Omental fat pad (tissue), 3 donors: ENCODE measurements at regions not wholly inside any gene's neighbourhood (a gene's known extent, or its start where the extent isn't known, plus 50 kb on each side); places are given as distances from the start of the nearest gene placed in this dataset.
"Not testable (repeated sequence)": the region's sequence is repeated elsewhere in the genome, so short reads cannot be mapped to it uniquely, and the experiment has no call there.

ENCODE experiments used
- ATAC-seq: fragments of 150-250 bp; one replicate; pipeline ENCODE4 v1.9.1; 2016; ENCODE audit warnings: mild to moderate bottlenecking, moderate library complexity; ENCODE audit not compliant: low FRiP score
- DNase-seq: peaks from one replicate; pipeline ENCODE4 v3.0.0-alpha.2; 2019; ENCODE audit warnings: low spot score
- TF ChIP-seq, protein P1 (sequence below), 3 donors: fragments of 450-650 bp; IDR thresholded peaks; one replicate each; pipeline ENCODE4 v1.5.1; 2016 to 2017; ENCODE audit warnings: antibody characterized with exemption in 3 of 3, mild to moderate bottlenecking in 3 of 3, moderate library complexity in 2 of 3

DNA sequence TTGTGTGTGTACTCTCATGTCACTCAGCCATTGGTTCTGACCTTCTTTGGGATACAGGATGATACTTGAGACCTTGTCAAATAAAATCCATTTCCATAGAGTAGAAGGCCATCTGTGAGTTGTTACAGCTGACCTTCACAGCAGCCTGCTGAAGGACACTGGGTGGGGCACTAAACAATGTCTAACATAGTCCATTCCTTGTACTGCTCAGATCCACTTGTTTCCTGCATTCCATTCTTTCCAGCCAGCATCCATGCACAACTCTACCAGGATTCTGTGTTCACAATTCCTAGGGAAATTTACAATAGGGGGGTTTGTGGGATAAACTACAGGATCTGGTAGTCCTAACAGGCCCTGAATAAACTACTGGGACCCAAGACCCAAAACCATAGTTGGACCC lies 286.4 kb downstream of the RASEF start:
- DNase-seq = no peak
- no peak for ATAC-seq
- TF ChIP-seq, protein P1, sequence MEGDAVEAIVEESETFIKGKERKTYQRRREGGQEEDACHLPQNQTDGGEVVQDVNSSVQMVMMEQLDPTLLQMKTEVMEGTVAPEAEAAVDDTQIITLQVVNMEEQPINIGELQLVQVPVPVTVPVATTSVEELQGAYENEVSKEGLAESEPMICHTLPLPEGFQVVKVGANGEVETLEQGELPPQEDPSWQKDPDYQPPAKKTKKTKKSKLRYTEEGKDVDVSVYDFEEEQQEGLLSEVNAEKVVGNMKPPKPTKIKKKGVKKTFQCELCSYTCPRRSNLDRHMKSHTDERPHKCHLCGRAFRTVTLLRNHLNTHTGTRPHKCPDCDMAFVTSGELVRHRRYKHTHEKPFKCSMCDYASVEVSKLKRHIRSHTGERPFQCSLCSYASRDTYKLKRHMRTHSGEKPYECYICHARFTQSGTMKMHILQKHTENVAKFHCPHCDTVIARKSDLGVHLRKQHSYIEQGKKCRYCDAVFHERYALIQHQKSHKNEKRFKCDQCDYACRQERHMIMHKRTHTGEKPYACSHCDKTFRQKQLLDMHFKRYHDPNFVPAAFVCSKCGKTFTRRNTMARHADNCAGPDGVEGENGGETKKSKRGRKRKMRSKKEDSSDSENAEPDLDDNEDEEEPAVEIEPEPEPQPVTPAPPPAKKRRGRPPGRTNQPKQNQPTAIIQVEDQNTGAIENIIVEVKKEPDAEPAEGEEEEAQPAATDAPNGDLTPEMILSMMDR (IDR thresholded peaks at IDR 0.05) = no peak

DNA sequence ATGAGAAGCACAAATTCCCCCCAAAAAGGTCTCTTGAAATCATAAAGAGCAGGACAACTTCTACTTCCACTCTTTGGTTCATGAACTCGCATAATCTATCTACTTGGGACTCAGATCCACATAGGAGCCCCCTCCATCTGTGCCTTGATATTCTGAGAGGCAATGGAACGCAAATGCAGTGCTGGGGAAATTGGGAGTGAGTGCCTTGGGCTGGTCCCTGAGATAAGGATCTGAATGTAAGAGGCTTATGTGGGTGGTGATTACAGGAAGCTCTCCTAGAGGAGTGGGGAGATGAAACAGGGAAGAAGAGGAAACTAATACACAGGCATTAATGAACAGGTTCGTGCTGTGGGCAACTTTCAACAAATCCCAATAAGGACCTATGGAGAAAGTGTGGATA lies 285.6 kb downstream of the RASEF start:
- TF ChIP-seq, protein P1 (IDR thresholded peaks at IDR 0.05) = no peak
- DNase-seq (no peak), ATAC-seq (no peak)

DNA sequence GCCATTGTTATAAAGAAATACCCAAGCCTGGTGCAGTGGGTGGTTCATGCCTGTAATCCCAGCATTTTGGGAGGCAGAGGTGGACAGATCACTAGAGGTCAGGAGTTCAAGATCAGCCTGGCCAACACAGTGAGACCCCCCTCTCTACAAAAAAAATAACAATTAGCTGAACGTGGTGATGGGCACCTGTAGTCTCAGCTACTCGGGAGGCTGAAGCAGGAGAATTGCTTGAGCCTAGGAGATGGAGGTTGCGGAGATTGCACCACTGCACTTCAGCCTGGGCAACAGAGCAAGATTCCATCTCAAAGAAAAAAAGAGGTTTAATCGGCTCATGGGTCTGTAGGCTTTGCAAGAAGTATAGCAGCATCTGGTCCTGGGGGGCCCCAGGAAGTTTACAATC lies 284.0 kb downstream of the RASEF start:
- ATAC-seq, DNase-seq: not testable (repeated sequence)

DNA sequence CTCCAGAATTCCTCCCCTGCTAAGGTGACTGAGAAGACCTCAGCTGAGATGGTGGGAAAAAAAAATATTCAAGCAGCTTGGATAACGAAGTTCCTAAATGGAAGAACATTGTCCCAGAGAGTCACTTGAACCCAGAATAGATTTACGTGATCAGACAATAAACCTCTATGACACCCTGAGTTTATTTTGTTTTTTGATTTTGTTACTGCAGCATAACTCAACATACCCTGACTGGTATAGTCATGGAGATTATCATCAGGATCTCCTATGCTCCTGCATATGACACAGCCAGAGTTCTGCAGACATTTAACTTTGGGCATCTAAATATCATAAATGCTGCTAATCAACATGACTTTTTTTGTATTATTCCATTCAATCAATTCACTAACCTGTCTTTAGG lies 282.9 kb downstream of the RASEF start:
- TF ChIP-seq, protein P1 (IDR thresholded peaks at IDR 0.05) = no peak
- DNase-seq = no peak
- no peak for ATAC-seq

DNA sequence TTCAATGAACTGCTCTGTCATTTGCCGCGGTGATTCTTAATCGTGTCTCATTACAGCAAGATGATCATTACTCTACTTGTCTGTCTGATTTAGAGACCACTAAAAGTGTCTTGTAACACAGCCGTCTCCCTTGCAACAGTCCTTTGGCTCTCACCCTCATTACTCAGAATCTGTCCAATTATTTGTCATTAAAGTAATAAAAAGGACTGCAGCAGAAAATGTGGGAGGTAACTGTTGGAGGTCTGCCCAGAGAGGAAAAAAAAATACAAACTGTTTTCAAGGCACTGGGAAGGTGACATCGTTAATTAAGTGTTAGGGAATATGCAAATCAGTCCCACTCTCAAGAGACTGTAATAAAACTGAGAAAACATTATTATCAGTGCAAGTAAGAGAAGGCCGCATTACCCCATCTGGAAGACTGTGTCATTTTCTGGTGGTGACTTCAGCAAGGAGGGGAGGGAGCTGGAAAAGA lies 281.0 kb downstream of the RASEF start:
- DNase-seq (no peak), ATAC-seq (no peak)
- TF ChIP-seq, protein P1 (IDR thresholded peaks at IDR 0.05) = no peak

DNA sequence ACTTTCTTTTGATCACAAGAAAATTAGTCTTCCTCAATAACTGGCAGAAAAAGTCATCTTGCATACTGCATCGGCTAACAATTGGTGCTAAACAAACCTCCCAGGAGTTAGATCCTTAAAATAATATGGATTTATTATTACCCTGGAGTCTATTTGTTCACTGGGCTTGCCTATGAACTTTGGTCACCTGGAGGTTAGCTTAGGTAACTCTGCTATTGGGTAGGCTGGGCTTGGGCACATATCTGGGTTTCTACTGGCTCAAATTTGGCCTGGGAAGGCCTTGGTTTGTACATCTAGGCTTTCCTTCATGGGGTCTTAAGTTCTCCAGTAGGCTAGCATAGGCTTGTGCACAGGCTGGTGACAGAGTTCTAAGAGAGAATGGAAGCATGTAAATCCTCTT lies 279.9 kb downstream of the RASEF start:
- TF ChIP-seq, protein P1 (IDR thresholded peaks at IDR 0.05) = no peak
- ATAC-seq (no peak), DNase-seq (no peak)

DNA sequence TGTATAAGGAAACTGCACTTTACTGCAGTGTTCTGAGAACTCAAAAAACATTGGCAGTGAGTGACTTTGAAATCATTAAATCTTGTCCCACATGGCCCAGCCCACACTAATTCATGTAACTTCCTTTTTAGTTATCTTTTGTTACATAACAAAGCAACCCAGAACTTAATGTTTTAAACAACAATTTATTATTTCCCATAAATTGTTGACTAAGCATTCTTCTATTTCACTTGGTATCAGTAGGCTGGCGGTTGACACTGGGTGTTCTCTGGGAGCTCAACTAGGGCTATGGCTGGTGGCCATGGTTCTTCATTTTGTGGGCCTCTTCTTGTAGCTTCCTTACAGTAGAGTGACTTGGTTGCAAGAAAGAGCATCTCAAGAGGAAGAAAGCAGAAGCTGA lies 278.4 kb downstream of the RASEF start:
- TF ChIP-seq, protein P1 (IDR thresholded peaks at IDR 0.05) = no peak
- ATAC-seq = no peak
- DNase-seq = no peak
